ENCODE measurements at regions not wholly inside any gene's neighbourhood (a gene's known extent, or its start where the extent isn't known, plus 50 kb on each side); places are given as distances from the start of the nearest gene placed in this dataset.

GRCh38 chr15:97036301-97036700 lies 705.8 kb downstream of the NR2F2 start:
- DNase-seq (ENCODE audit: low spot score): no peak

DNA sequence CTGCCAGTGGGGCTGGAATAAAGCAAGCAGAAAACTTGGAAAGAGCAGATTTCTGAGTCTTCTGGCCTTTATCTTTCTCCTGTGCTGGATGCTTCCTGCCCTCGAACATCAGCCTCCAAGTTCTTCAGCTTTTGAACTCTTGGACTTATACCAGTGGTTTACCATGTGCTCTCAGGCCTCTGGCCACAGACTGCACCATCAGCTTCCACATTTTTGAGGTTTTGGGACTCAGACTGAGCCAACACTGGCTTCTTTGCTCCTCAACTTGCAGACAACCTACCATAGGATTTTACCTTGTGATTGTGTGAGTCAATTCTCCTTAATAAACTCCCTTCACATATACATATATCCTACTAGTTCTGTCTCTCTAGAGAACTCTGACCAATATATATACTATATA lies 706.6 kb downstream of the NR2F2 start:
- TF ChIP-seq, protein P1, sequence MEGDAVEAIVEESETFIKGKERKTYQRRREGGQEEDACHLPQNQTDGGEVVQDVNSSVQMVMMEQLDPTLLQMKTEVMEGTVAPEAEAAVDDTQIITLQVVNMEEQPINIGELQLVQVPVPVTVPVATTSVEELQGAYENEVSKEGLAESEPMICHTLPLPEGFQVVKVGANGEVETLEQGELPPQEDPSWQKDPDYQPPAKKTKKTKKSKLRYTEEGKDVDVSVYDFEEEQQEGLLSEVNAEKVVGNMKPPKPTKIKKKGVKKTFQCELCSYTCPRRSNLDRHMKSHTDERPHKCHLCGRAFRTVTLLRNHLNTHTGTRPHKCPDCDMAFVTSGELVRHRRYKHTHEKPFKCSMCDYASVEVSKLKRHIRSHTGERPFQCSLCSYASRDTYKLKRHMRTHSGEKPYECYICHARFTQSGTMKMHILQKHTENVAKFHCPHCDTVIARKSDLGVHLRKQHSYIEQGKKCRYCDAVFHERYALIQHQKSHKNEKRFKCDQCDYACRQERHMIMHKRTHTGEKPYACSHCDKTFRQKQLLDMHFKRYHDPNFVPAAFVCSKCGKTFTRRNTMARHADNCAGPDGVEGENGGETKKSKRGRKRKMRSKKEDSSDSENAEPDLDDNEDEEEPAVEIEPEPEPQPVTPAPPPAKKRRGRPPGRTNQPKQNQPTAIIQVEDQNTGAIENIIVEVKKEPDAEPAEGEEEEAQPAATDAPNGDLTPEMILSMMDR (IDR thresholded peaks at IDR 0.05; ENCODE audit: borderline replicate concordance, control extremely low read depth, extremely low read depth, insufficient read depth, missing control alignments): no peak
- DNase-seq (ENCODE audit: low spot score): no peak
- in situ Hi-C loops (cut with MboI; ENCODE audit: low sequenced_read_pairs, unreplicated experiment): no loop called here

More at GRCh38 chr15:97036301-97036700, 705.8 kb downstream of the NR2F2 start:
- TF ChIP-seq, protein P1 (IDR thresholded peaks at IDR 0.05; ENCODE audit: borderline replicate concordance, control extremely low read depth, extremely low read depth, insufficient read depth, missing control alignments): no peak
- in situ Hi-C loops (cut with MboI; ENCODE audit: low sequenced_read_pairs, unreplicated experiment): no loop called here

DNA sequence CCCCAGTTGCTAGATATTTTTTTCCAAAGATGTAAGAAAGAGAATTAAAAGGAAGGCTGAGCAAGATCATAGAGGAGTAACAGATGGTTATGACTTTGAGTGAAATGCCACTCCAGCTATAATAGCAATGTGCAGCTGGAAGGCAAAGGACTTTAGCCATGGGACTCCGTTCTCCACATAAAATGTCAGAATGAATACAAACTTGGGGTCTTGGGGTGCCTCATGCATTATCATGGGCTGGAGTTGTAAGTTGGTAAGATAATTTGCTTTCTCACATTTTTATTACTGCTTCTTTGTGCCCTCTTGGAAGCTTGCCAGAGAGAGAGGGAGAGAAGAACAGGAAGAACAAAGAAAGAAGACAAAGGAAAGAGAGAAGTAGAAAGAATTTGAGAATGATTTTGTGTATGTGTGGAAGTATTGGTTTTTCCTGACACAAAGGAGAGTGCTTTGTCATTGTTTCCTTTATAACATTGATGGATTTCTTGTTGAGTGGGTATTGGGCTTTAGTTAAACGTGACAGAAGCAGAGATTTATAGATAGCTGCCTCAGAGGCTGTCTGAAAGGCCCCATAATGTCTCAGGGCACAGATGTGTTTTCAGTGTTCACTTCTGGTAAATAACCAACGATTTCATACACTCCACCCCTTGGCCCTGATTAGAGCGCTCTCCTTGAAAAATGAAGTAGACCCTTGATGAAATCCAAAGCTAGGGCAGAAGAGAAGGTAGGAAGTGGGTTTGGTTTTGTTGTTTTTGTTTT lies 715.3 kb downstream of the NR2F2 start:
- DNase-seq (ENCODE audit: low spot score): no peak
- in situ Hi-C loops (cut with MboI; ENCODE audit: low sequenced_read_pairs, unreplicated experiment): no loop called here
- TF ChIP-seq, protein P1 (IDR thresholded peaks at IDR 0.05; ENCODE audit: borderline replicate concordance, control extremely low read depth, extremely low read depth, insufficient read depth, missing control alignments): no peak

DNA sequence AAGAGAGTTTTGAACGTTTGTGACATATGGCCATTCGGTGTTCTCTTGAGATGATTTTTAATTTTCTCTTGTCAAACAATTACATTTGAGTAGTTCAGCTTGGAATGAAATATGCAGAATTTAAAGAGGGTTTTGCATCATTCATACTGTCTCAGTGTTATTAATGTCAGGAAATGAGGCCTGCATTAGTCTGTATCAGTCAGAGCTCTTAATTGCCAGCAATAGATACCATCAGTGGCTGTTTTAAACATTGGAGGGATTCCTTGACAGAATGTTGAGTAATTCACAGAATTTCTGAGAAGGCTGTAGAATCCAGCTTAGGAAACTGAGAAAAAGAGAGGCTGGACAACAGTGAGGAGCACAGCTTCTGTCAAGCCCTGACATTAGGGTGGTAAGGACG lies 722.0 kb downstream of the NR2F2 start:
- in situ Hi-C loops (cut with MboI; ENCODE audit: low sequenced_read_pairs, unreplicated experiment): no loop called here
- DNase-seq (ENCODE audit: low spot score): no peak
- TF ChIP-seq, protein P1 (IDR thresholded peaks at IDR 0.05; ENCODE audit: borderline replicate concordance, control extremely low read depth, extremely low read depth, insufficient read depth, missing control alignments): no peak

GRCh38 chr15:97053635-97054034 lies 723.1 kb downstream of the NR2F2 start:
- in situ Hi-C loops (cut with MboI; ENCODE audit: low sequenced_read_pairs, unreplicated experiment): no loop called here
- TF ChIP-seq, protein P1 (IDR thresholded peaks at IDR 0.05; ENCODE audit: borderline replicate concordance, control extremely low read depth, extremely low read depth, insufficient read depth, missing control alignments): no peak

DNA sequence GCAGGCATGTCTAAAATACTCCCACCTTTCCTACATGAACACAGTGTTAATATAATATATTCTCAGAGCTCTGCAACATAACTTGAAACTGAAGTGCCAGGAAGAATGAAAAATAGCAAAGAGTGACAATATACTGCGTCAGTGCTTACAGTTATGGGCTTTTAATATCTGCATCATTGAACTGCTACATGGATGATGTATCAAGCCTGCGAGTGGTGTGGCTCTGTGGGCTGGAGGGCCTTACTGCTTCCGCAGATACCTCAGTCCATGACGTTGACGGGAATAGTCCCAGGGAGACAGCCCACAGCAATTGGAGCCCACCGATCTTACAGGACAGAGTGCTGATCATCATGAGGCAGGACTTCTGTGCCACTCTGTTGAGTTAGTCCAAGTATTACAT lies 727.0 kb downstream of the NR2F2 start:
- in situ Hi-C loops (cut with MboI; ENCODE audit: low sequenced_read_pairs, unreplicated experiment): no loop called here
- no peak for DNase-seq (ENCODE audit: low spot score)
- TF ChIP-seq, protein P1 (IDR thresholded peaks at IDR 0.05; ENCODE audit: borderline replicate concordance, control extremely low read depth, extremely low read depth, insufficient read depth, missing control alignments): no peak

More at GRCh38 chr15:97053635-97054034, 723.1 kb downstream of the NR2F2 start:
- DNase-seq (ENCODE audit: low spot score): no peak

Measured in GM13976 (cell line).